ENCODE measurements at regions not wholly inside any gene's neighbourhood (a gene's known extent, or its start where the extent isn't known, plus 50 kb on each side); places are given as distances from the start of the nearest gene placed in this dataset.

DNA sequence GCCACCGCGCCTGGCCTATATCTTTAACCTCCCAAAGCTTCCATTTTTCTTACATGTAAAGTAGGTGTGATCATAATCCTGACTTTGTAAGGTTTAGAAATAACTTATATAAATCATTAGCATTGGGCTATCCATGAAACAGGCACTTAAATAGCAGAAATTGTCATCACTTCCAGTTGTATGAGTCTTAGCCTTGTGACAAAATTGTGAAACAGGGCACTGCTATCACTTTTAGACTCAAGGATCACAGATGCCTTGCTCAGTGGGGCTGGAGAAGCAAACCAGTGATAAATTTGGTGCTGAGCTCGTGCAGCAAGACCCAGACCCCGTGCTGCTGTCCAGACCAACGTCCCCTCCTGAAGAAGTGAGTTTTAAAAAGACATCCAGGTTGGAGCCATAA lies 209.7 kb downstream of the KATNAL1 start:
- Histone ChIP-seq H3K4me3 (ENCODE audit: low read length) (no peak overlapping the region), H3K4me1 (ENCODE audit: insufficient read depth, low read length) (no peaks in the 10 kb centered on the region), H3K27ac (ENCODE audit: low read depth in 1 of 2, low read length in 2 of 2) (no peak overlapping the region), H3K27me3 (ENCODE audit: control insufficient read depth in 1 of 2, insufficient read depth in 2 of 2, low read length in 2 of 2) (no peaks in the 10 kb centered on the region), H3K9me3 (ENCODE audit: control insufficient read depth in 1 of 2, insufficient read depth in 1 of 2, low read length in 2 of 2) (no peaks in the 10 kb centered on the region), H3K36me3 (ENCODE audit: insufficient read depth, low read length) (no peaks in the 10 kb centered on the region)
- Mint-ChIP-seq H3K4me1 (ENCODE audit: low read depth) (no peaks in the 10 kb centered on the region), H3K4me3 (no peak overlapping the region), H3K27me3 (no peaks in the 10 kb centered on the region), H3K36me3 (ENCODE audit: low read depth) (no peaks in the 10 kb centered on the region), H3K9me3 (no peaks in the 10 kb centered on the region), H3K27ac (no peak overlapping the region)
- ChIA-PET POLR2A (interaction anchor here (0.7 kb wide), 1 partner anchor 22 kb away, joined by 3 read pairs; no protein-coding TSS in a partner anchor), CTCF (no interaction called here)
- no peak for ATAC-seq (ENCODE audit: poor library complexity)
- intact Hi-C loops (cut with DNase I, micrococcal nuclease), result no loop called here
- no peak for DNase-seq
- TF ChIP-seq, protein P1, sequence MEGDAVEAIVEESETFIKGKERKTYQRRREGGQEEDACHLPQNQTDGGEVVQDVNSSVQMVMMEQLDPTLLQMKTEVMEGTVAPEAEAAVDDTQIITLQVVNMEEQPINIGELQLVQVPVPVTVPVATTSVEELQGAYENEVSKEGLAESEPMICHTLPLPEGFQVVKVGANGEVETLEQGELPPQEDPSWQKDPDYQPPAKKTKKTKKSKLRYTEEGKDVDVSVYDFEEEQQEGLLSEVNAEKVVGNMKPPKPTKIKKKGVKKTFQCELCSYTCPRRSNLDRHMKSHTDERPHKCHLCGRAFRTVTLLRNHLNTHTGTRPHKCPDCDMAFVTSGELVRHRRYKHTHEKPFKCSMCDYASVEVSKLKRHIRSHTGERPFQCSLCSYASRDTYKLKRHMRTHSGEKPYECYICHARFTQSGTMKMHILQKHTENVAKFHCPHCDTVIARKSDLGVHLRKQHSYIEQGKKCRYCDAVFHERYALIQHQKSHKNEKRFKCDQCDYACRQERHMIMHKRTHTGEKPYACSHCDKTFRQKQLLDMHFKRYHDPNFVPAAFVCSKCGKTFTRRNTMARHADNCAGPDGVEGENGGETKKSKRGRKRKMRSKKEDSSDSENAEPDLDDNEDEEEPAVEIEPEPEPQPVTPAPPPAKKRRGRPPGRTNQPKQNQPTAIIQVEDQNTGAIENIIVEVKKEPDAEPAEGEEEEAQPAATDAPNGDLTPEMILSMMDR (IDR thresholded peaks at IDR 0.05), result no peak

DNA sequence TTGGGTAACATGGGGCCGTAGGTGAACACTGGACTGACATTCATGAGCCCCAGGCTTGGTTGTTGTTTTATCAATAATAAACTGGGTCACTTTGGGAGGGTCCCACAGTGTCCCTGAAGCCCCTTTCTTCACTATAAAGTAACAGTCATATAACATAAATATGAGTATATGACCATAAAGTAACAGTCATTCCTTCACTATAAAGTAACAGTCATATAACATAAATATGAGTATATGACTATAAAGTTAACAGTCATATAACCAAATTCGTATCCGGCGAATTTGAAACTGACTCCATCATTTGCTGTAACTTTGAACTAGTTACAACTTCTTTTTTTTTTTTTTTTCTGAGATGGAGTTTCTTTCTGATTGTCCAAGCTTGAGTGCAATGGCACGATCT lies 210.3 kb downstream of the KATNAL1 start:
- Histone ChIP-seq H3K27me3 (ENCODE audit: control insufficient read depth in 1 of 2, insufficient read depth in 2 of 2, low read length in 2 of 2) (no peaks in the 10 kb centered on the region), H3K4me3 (ENCODE audit: low read length) (no peak overlapping the region), H3K27ac (ENCODE audit: low read depth in 1 of 2, low read length in 2 of 2) (no peak overlapping the region), H3K36me3 (ENCODE audit: insufficient read depth, low read length) (no peaks in the 10 kb centered on the region), H3K4me1 (ENCODE audit: insufficient read depth, low read length) (no peaks in the 10 kb centered on the region), H3K9me3 (ENCODE audit: control insufficient read depth in 1 of 2, insufficient read depth in 1 of 2, low read length in 2 of 2) (no peaks in the 10 kb centered on the region)
- no peaks in the 10 kb centered on the region for H3K9me3 Mint-ChIP-seq
- no peaks in the 10 kb centered on the region for H3K27me3 Mint-ChIP-seq
- DNase-seq (no peak), ATAC-seq (ENCODE audit: poor library complexity) (no peak)
- no peak overlapping the region for H3K27ac Mint-ChIP-seq
- no peaks in the 10 kb centered on the region for H3K4me1 Mint-ChIP-seq (ENCODE audit: low read depth)
- ChIA-PET CTCF (no interaction called here), POLR2A (interaction anchor here (0.7 kb wide), 1 partner anchor 22 kb away, joined by 3 read pairs; no protein-coding TSS in a partner anchor)
- H3K4me3 Mint-ChIP-seq, result no peak overlapping the region
- no peaks in the 10 kb centered on the region for H3K36me3 Mint-ChIP-seq (ENCODE audit: low read depth)
- TF ChIP-seq, protein P1 (IDR thresholded peaks at IDR 0.05), result no peak
- intact Hi-C loops (cut with DNase I, micrococcal nuclease), result no loop called here

DNA sequence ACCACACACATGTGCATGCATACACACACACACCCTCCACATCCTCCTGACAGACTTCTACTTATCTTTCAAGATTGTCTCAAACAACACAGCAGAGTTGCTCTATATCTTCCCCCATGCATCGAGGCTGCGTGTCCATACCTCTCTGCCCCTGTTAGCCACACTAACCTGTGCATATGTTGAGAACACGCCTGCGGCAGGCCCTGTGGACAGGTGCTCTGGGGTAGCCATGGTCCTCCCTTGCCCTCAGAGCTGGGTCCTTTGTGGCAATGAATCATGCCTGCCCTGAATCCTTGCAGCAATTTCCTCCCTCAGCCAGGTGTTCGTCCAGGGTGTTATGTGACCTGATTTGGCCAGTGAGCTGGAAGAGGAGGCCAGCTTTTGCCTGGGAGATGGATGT lies 213.3 kb downstream of the KATNAL1 start:
- ChIA-PET CTCF (no interaction called here), POLR2A (no interaction called here)
- no peak for ATAC-seq (ENCODE audit: poor library complexity)
- H3K27me3 Mint-ChIP-seq, result no peaks in the 10 kb centered on the region
- no peaks in the 10 kb centered on the region for H3K36me3 Mint-ChIP-seq (ENCODE audit: low read depth)
- no peaks in the 10 kb centered on the region for H3K4me1 ChIP-seq (ENCODE audit: insufficient read depth, low read length)
- TF ChIP-seq, protein P1 (IDR thresholded peaks at IDR 0.05), result no peak
- intact Hi-C loops (cut with DNase I, micrococcal nuclease), result no loop called here
- H3K9me3 ChIP-seq (ENCODE audit: control insufficient read depth in 1 of 2, insufficient read depth in 1 of 2, low read length in 2 of 2), result no peaks in the 10 kb centered on the region
- H3K4me1 Mint-ChIP-seq (ENCODE audit: low read depth), result no peaks in the 10 kb centered on the region
- H3K36me3 ChIP-seq (ENCODE audit: insufficient read depth, low read length), result no peaks in the 10 kb centered on the region
- no peaks in the 10 kb centered on the region for H3K9me3 Mint-ChIP-seq
- no peak overlapping the region for H3K27ac Mint-ChIP-seq
- no peak overlapping the region for H3K27ac ChIP-seq (ENCODE audit: low read depth in 1 of 2, low read length in 2 of 2)
- H3K27me3 ChIP-seq (ENCODE audit: control insufficient read depth in 1 of 2, insufficient read depth in 2 of 2, low read length in 2 of 2), result no peaks in the 10 kb centered on the region
- H3K4me3 Mint-ChIP-seq, result no peak overlapping the region
- no peak for DNase-seq
- no peak overlapping the region for H3K4me3 ChIP-seq (ENCODE audit: low read length)
